ENCODE measurements at regions not wholly inside any gene's neighbourhood (a gene's known extent, or its start where the extent isn't known, plus 50 kb on each side); places are given as distances from the start of the nearest gene placed in this dataset.

DNA sequence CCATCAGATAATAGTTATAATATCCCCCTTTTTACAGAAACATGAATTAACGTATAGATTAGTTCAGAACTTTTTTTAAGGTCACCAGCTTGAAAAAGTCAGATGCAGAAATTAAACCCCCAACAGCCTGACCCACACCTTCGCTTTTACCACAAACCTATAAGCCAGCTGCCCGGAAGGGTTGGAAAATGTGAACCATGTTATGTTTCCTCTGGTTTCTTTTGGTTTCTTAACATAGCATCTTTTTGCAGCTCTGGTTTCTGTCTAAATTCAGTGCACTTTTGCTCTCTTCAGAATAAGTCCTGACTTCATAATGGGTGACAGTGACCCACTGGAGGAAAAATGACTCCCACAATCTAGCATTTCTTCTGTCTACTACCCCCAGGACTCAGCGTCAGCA, 381.7 kb upstream of the DDX18 start:
- Histone ChIP-seq H3K9me2 (ENCODE audit: insufficient read depth) (no peaks in the 10 kb centered on the region), H3K79me2 (ENCODE audit: insufficient read depth, low read length) (no peaks in the 10 kb centered on the region), H3K9me3 (ENCODE audit: control insufficient read depth in 1 of 2, insufficient read depth in 1 of 2, low read depth in 1 of 2, low read length in 2 of 2) (peaks cover 0 to 27% of the 10 kb centered on the region in 2 experiments; a peak in 2 of 4 replicates), H3K27ac (ENCODE audit: low read depth, low read length) (no peak overlapping the region), H3K9ac (ENCODE audit: low read length) (no peak overlapping the region), H3K36me3 (ENCODE audit: control insufficient read depth in 1 of 2, insufficient read depth in 2 of 2, low read length in 2 of 2) (no peaks in the 10 kb centered on the region), H3K27me3 (ENCODE audit: insufficient read depth, low read length) (no peaks in the 10 kb centered on the region), H3K4me3 (replicated peaks in 1 of 2; ENCODE audit: low read depth in 1 of 2, low read length in 2 of 2) (no peak overlapping the region), H2AFZ (ENCODE audit: low read depth, low read length, poor library complexity, severe bottlenecking) (no peak overlapping the region), H3K4me2 (ENCODE audit: low read length) (no peak overlapping the region), H4K20me1 (ENCODE audit: insufficient read depth) (no peaks in the 10 kb centered on the region), H3K4me1 (ENCODE audit: control insufficient read depth in 1 of 2, insufficient read depth in 2 of 2, low read length in 2 of 2) (no peaks in the 10 kb centered on the region)
- no peak for TF ChIP-seq CEBPB (IDR thresholded peaks at IDR 0.05; ENCODE audit: low read depth)
- TF ChIP-seq CBX3 (IDR thresholded peaks at IDR 0.05; ENCODE audit: low read depth), result no peak
- TF ChIP-seq EZH2 (IDR thresholded peaks at IDR 0.05), result no peak
- TF ChIP-seq JUND (IDR thresholded peaks at IDR 0.05), result no peak
- no peak for TF ChIP-seq TCF7L2 (IDR thresholded peaks at IDR 0.05; ENCODE audit: borderline replicate concordance, extremely low read depth, insufficient read depth, insufficient read length)
- TF ChIP-seq RAD21 (IDR thresholded peaks at IDR 0.05; ENCODE audit: low read depth), result no peak
- TF ChIP-seq POLR2A (IDR thresholded peaks at IDR 0.05; ENCODE audit: borderline replicate concordance, extremely low read depth, insufficient read depth, insufficient read length), result no peak
- TF ChIP-seq, protein P1, sequence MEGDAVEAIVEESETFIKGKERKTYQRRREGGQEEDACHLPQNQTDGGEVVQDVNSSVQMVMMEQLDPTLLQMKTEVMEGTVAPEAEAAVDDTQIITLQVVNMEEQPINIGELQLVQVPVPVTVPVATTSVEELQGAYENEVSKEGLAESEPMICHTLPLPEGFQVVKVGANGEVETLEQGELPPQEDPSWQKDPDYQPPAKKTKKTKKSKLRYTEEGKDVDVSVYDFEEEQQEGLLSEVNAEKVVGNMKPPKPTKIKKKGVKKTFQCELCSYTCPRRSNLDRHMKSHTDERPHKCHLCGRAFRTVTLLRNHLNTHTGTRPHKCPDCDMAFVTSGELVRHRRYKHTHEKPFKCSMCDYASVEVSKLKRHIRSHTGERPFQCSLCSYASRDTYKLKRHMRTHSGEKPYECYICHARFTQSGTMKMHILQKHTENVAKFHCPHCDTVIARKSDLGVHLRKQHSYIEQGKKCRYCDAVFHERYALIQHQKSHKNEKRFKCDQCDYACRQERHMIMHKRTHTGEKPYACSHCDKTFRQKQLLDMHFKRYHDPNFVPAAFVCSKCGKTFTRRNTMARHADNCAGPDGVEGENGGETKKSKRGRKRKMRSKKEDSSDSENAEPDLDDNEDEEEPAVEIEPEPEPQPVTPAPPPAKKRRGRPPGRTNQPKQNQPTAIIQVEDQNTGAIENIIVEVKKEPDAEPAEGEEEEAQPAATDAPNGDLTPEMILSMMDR (IDR thresholded peaks at IDR 0.05 in 2 of 3, conservative IDR thresholded peaks at IDR 0.05 in 1 of 3; ENCODE audit: borderline replicate concordance in 1 of 3, insufficient read depth in 1 of 3, low read depth in 2 of 3, low read length in 2 of 3), result no peak
- no peak for TF ChIP-seq ZNF274 (IDR thresholded peaks at IDR 0.05; ENCODE audit: low read depth, low read length)
- no peak for TF ChIP-seq ELF1 (IDR thresholded peaks at IDR 0.05; ENCODE audit: borderline replicate concordance, low read depth)
- RAD21 ChIA-PET (ENCODE audit: low non-redundant PET in 1 of 2, low total read pairs in 2 of 2, uncharacterized antibody in 2 of 2, unreplicated experiment in 2 of 2), result no interaction called here
- POLR2A ChIA-PET, result no interaction called here
- CTCF ChIA-PET, result no interaction called here
- intact Hi-C loops (cut with micrococcal nuclease), result no loop called here
- no TSS peak for BruUV-seq (replicated peaks)
- no peak for DNase-seq (ENCODE audit: low read depth, low spot score)
- ATAC-seq, result no peak

DNA sequence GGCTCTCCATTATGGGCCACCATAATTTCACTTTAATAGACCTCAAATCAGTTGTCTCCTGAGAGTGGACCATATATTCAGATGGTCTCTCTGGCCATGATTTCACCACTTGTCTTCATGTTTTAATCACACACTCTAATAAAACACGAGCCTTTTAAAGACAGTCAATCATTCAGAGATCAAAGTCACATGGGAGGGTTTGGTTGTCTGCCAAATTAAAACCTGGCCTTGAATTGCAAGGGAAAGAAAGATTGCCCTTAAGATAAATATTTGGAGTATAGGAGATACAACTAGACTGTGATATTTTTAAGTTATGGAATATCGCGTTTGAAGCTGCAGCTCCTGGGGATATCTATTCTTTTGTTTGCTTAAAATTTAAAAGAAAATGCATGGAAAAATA, 377.8 kb upstream of the DDX18 start:
- no peaks in the 10 kb centered on the region for H3K79me2 ChIP-seq (ENCODE audit: insufficient read depth, low read length)
- no peaks in the 10 kb centered on the region for H4K20me1 ChIP-seq (ENCODE audit: insufficient read depth)
- no peaks in the 10 kb centered on the region for H3K36me3 ChIP-seq (ENCODE audit: control insufficient read depth in 1 of 2, insufficient read depth in 2 of 2, low read length in 2 of 2)
- H3K4me3 ChIP-seq (replicated peaks in 1 of 2; ENCODE audit: low read depth in 1 of 2, low read length in 2 of 2), result no peak overlapping the region
- RAD21 ChIA-PET (ENCODE audit: low non-redundant PET in 1 of 2, low total read pairs in 2 of 2, uncharacterized antibody in 2 of 2, unreplicated experiment in 2 of 2), result no interaction called here
- H2AFZ ChIP-seq (ENCODE audit: low read depth, low read length, poor library complexity, severe bottlenecking), result no peak overlapping the region
- ATAC-seq, result no peak
- no peaks in the 10 kb centered on the region for H3K27me3 ChIP-seq (ENCODE audit: insufficient read depth, low read length)
- intact Hi-C loops (cut with micrococcal nuclease), result no loop called here
- H3K9me3 ChIP-seq (ENCODE audit: control insufficient read depth in 1 of 2, insufficient read depth in 1 of 2, low read depth in 1 of 2, low read length in 2 of 2), result peaks cover 3 to 13% of the 10 kb centered on the region in 2 experiments; a peak in 2 of 4 replicates
- H3K9me2 ChIP-seq (ENCODE audit: insufficient read depth), result no peaks in the 10 kb centered on the region
- POLR2A ChIA-PET, result no interaction called here
- H3K4me2 ChIP-seq (ENCODE audit: low read length), result no peak overlapping the region
- H3K9ac ChIP-seq (ENCODE audit: low read length), result no peak overlapping the region
- CTCF ChIA-PET, result no interaction called here
- no peaks in the 10 kb centered on the region for H3K4me1 ChIP-seq (ENCODE audit: control insufficient read depth in 1 of 2, insufficient read depth in 2 of 2, low read length in 2 of 2)
- no peak overlapping the region for H3K27ac ChIP-seq (ENCODE audit: low read depth, low read length)
- no TSS peak for BruUV-seq (replicated peaks)
- DNase-seq (ENCODE audit: low read depth, low spot score), result no peak
- TF ChIP-seq ZNF274 (IDR thresholded peaks at IDR 0.05; ENCODE audit: low read depth, low read length) (no peak), SRF (IDR thresholded peaks at IDR 0.05; ENCODE audit: low read depth) (no peak), TCF7L2 (IDR thresholded peaks at IDR 0.05; ENCODE audit: borderline replicate concordance, extremely low read depth, insufficient read depth, insufficient read length) (no peak), EZH2 (IDR thresholded peaks at IDR 0.05) (no peak), CBX3 (IDR thresholded peaks at IDR 0.05; ENCODE audit: low read depth) (no peak)
- TF ChIP-seq, protein P2, sequence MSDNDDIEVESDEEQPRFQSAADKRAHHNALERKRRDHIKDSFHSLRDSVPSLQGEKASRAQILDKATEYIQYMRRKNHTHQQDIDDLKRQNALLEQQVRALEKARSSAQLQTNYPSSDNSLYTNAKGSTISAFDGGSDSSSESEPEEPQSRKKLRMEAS (IDR thresholded peaks at IDR 0.05), result no peak
- TF ChIP-seq, protein P3, sequence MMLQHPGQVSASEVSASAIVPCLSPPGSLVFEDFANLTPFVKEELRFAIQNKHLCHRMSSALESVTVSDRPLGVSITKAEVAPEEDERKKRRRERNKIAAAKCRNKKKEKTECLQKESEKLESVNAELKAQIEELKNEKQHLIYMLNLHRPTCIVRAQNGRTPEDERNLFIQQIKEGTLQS (IDR thresholded peaks at IDR 0.05), result no peak
- TF ChIP-seq, protein P1 (IDR thresholded peaks at IDR 0.05 in 2 of 3, conservative IDR thresholded peaks at IDR 0.05 in 1 of 3; ENCODE audit: borderline replicate concordance in 1 of 3, insufficient read depth in 1 of 3, low read depth in 2 of 3, low read length in 2 of 3), result no peak
